CD14-positive monocyte (primary cell): ENCODE measurements at regions not wholly inside any gene's neighbourhood (a gene's known extent, or its start where the extent isn't known, plus 50 kb on each side); places are given as distances from the start of the nearest gene placed in this dataset.

ENCODE experiments used
- DNase-seq, 3 donors: peaks; one replicate each; pipeline ENCODE4 v3.0.0-alpha.2; 2011 to 2022
- H2AFZ ChIP-seq: 2 replicates; pipeline ENCODE4 v1.6.0; 2012; ENCODE audit warnings: mild to moderate bottlenecking, low read depth, low read length, inconsistent platforms; ENCODE audit not compliant: insufficient read depth, poor library complexity, severe bottlenecking
- H3K27ac ChIP-seq, 2 donors: 1 replicate in 1 of 2; 2 replicates in 1 of 2; pipeline ENCODE4 v1.5.1; 2012 to 2013; ENCODE audit warnings: low read length in 2 of 2, control low read depth in 1 of 2, inconsistent platforms in 1 of 2, low read depth in 1 of 2, mild to moderate bottlenecking in 1 of 2
- H3K27me3 ChIP-seq, 2 donors: one replicate each; pipeline versions ENCODE4 v1.6.0 to v1.6.1; 2011 to 2013; ENCODE audit warnings: low read length in 2 of 2; ENCODE audit not compliant: control insufficient read depth in 2 of 2, insufficient read depth in 2 of 2
- H3K36me3 ChIP-seq, 2 donors: replicated peaks in 1 of 2; 1 replicate in 1 of 2; 2 replicates in 1 of 2; pipeline versions ENCODE4 v1.5.1 to v1.6.1; 2012 to 2013; ENCODE audit warnings: low read length in 2 of 2, control low read depth in 1 of 2, inconsistent platforms in 1 of 2, mild to moderate bottlenecking in 1 of 2; ENCODE audit not compliant: insufficient read depth in 2 of 2, control insufficient read depth in 1 of 2
- H3K4me1 ChIP-seq, 2 donors: 1 replicate in 1 of 2; 2 replicates in 1 of 2; pipeline versions ENCODE4 v1.5.1 to v1.6.1; 2012 to 2013; ENCODE audit warnings: low read length in 2 of 2, control low read depth in 1 of 2, inconsistent platforms in 1 of 2, mild to moderate bottlenecking in 1 of 2, moderate library complexity in 1 of 2; ENCODE audit not compliant: insufficient read depth in 2 of 2, control insufficient read depth in 1 of 2
- H3K4me2 ChIP-seq: replicated peaks from 2 replicates; pipeline ENCODE3; 2012; ENCODE audit warnings: low read length, moderate library complexity, mild to moderate bottlenecking; ENCODE audit not compliant: poor library complexity, severe bottlenecking; ENCODE audit errors: extremely low read depth
- H3K4me3 ChIP-seq, 3 experiments: fragments of 200-600 bp in 1 of 3; sonication (generic) in 1 of 3; replicated peaks in 1 of 3; 1 replicate in 2 of 3; 2 replicates in 1 of 3; pipeline ENCODE4 v1.5.1; 2011 to 2013; ENCODE audit warnings: low read length in 3 of 3, mild to moderate bottlenecking in 3 of 3, control low read depth in 2 of 3, low read depth in 2 of 3, inconsistent platforms in 1 of 3, moderate library complexity in 1 of 3
- H3K79me2 ChIP-seq: 2 replicates; pipeline ENCODE4 v1.6.0; 2012; ENCODE audit warnings: mild to moderate bottlenecking, control low read depth, inconsistent platforms, low read length, moderate library complexity; ENCODE audit not compliant: insufficient read depth
- H3K9ac ChIP-seq: 2 replicates; pipeline ENCODE4 v1.6.0; 2017; ENCODE audit warnings: low read length, mild to moderate bottlenecking; ENCODE audit not compliant: insufficient read depth, poor library complexity, severe bottlenecking
- H3K9me3 ChIP-seq, 2 donors: replicated peaks in 1 of 2; 1 replicate in 1 of 2; 2 replicates in 1 of 2; pipeline versions ENCODE4 v1.5.1 to v1.6.1; 2012 to 2013; ENCODE audit warnings: low read length in 2 of 2, control low read depth in 1 of 2; ENCODE audit not compliant: control insufficient read depth in 1 of 2, insufficient read depth in 1 of 2
- H4K20me1 ChIP-seq: 2 replicates; pipeline ENCODE4 v1.6.0; 2012; ENCODE audit warnings: mild to moderate bottlenecking, low read length, control low read depth, moderate library complexity; ENCODE audit not compliant: insufficient read depth
- H3K27ac Mint-ChIP-seq, 7 donors: one replicate each; pipeline ENCODE4 v1.8.0; 2020; ENCODE audit warnings: mild to moderate bottlenecking in 7 of 7, mixed read lengths in 7 of 7, moderate library complexity in 6 of 7, inconsistent platforms in 2 of 7
- H3K27me3 Mint-ChIP-seq, 3 donors: one replicate each; pipeline ENCODE4 v1.8.0; 2021 to 2022; ENCODE audit warnings: low read depth in 3 of 3, mild to moderate bottlenecking in 3 of 3, mixed read lengths in 3 of 3, moderate library complexity in 3 of 3, inconsistent platforms in 1 of 3
- H3K36me3 Mint-ChIP-seq, 2 donors: one replicate each; pipeline ENCODE4 v1.8.0; 2020; ENCODE audit warnings: mixed read lengths in 2 of 2, inconsistent platforms in 1 of 2, mild to moderate bottlenecking in 1 of 2
- H3K4me1 Mint-ChIP-seq: one replicate; pipeline ENCODE4 v1.8.0; 2020; ENCODE audit warnings: mild to moderate bottlenecking, mixed read lengths
- H3K4me3 Mint-ChIP-seq, 2 donors: one replicate each; pipeline ENCODE4 v1.8.0; 2020; ENCODE audit warnings: mild to moderate bottlenecking in 2 of 2, mixed read lengths in 2 of 2, moderate library complexity in 1 of 2
- H3K9me3 Mint-ChIP-seq, 7 donors: one replicate each; pipeline ENCODE4 v1.8.0; 2020 to 2022; ENCODE audit warnings: mixed read lengths in 7 of 7, mild to moderate bottlenecking in 6 of 7, moderate library complexity in 6 of 7, inconsistent platforms in 2 of 7
- CTCF ChIP-seq: fragments of 200-600 bp; IDR thresholded peaks from one replicate; pipeline ENCODE4 v1.8.0; 2022; ENCODE audit warnings: antibody characterized with exemption, mild to moderate bottlenecking
- WGBS: methylation state at CpG from one replicate; pipeline ENCODE4 v1.1.5; 2013; ENCODE audit warnings: missing lambda C conversion rate; ENCODE audit not compliant: insufficient coverage; 5-methylcytosine and 5-hydroxymethylcytosine counted together
- intact Hi-C, 2 donors: fragments of 100-400 bp; cut with micrococcal nuclease; formaldehyde crosslinking; loops; one replicate each; pipeline versions ENCODE4 v1.15.0 to v1.15.1; 2023

- H3K27me3 ChIP-seq = no peaks in the 10 kb centered on the region
- DNase-seq = no peak
- Mint-ChIP-seq H3K27ac (peak overlapping the region in 6 of 7 donors; percentile 90 to 97 (median 94)), H3K36me3 (peaks cover 8 to 10% of the 10 kb centered on the region in 2 donors), H3K9me3 (peaks cover 0 to 11% (median 10%) of the 10 kb centered on the region in 7 donors), H3K27me3 (peaks cover 0 to 7% (median 0%) of the 10 kb centered on the region in 3 donors), H3K4me3 (no peak overlapping the region), H3K4me1 (peaks cover 75% of the 10 kb centered on the region)
- no peak overlapping the region for H3K4me3 ChIP-seq
- no peak overlapping the region for H3K4me2 ChIP-seq
- peak overlapping the region in 1 of 2 donors; percentile 95 for H3K27ac ChIP-seq
- H3K79me2 ChIP-seq = peaks cover 4% of the 10 kb centered on the region
- intact Hi-C loops = no loop called here
- WGBS = 91% methylated on average over 1 of the region's 4 CpGs
- H3K9ac ChIP-seq = no peak overlapping the region
- peaks cover 0 to 10% of the 10 kb centered on the region in 2 donors for H3K9me3 ChIP-seq
- TF ChIP-seq CTCF = no peak
- H3K36me3 ChIP-seq = no peaks in the 10 kb centered on the region
- H3K4me1 ChIP-seq = peaks cover 89 to 90% of the 10 kb centered on the region in 2 donors
- H2AFZ ChIP-seq = no peak overlapping the region
- no peaks in the 10 kb centered on the region for H4K20me1 ChIP-seq
These were observed 57.3 kb upstream of the SP3 start for GRCh38 chr2:174022431-174022830.

GRCh38 chr2:174020926-174021662 lies 55.9 kb upstream of the SP3 start:
- peaks cover 70% of the 10 kb centered on the region for H3K4me1 Mint-ChIP-seq
- no peak for TF ChIP-seq CTCF
- no peaks in the 10 kb centered on the region for H4K20me1 ChIP-seq
- peak overlapping the region; percentile 90 to 97 (median 94) for H3K27ac Mint-ChIP-seq
- no peaks in the 10 kb centered on the region for H3K36me3 ChIP-seq
- peak overlapping the region; percentile 81 to 95 for H3K27ac ChIP-seq
- H3K4me2 ChIP-seq = peak overlapping the region; percentile 56
- H3K36me3 Mint-ChIP-seq = peaks cover 7 to 8% of the 10 kb centered on the region in 2 donors
- peak overlapping the region; percentile 49 for H3K9ac ChIP-seq
- H3K4me3 Mint-ChIP-seq = peak overlapping the region in 1 of 2 donors; percentile 64
- intact Hi-C loops = no loop called here
- H3K9me3 Mint-ChIP-seq = peaks cover 0 to 11% (median 10%) of the 10 kb centered on the region in 7 donors
- H3K27me3 ChIP-seq = no peaks in the 10 kb centered on the region
- peaks cover 2% of the 10 kb centered on the region for H3K79me2 ChIP-seq
- peaks cover 0 to 10% of the 10 kb centered on the region in 2 donors for H3K9me3 ChIP-seq
- 83% methylated on average over 1 of the region's 5 CpGs for WGBS
- H3K4me1 ChIP-seq = peaks cover 80 to 81% of the 10 kb centered on the region in 2 donors
- peak overlapping the region in 1 of 3 experiments; percentile 43 for H3K4me3 ChIP-seq
- peak in 2 of 3 donors; percentile 54 to 66 for DNase-seq
- peak overlapping the region; percentile 32 for H2AFZ ChIP-seq
- peaks cover 0 to 4% (median 0%) of the 10 kb centered on the region in 3 donors for H3K27me3 Mint-ChIP-seq
